K562 (cell line): ENCODE measurements at regions not wholly inside any gene's neighbourhood (a gene's known extent, or its start where the extent isn't known, plus 50 kb on each side); places are given as distances from the start of the nearest gene placed in this dataset.

Source experiments
- ATAC-seq: fragments of 200-7000 bp; cut with Tn5 transposase; 3 replicates; pipeline ENCODE4 v1.9.1; 2020; ENCODE audit warnings: moderate library complexity
- BruUV-seq: library from RNA; stranded (reverse); fragments of 400-500 nt; replicated peaks from 2 replicates; lab custom pipeline; 2021; lab: Mats Ljungman, UMichigan
- CTCF ChIA-PET: fragments of 300-600 bp; formaldehyde crosslinking; extraction: SDS; loops from one replicate; lab custom pipeline; 2021; ENCODE audit warnings: low intra/inter-chr PET ratio; lab: Yijun Ruan, JAX
- POLR2A ChIA-PET: fragments of 300-600, 350-650 bp; sonication (Branson Sonifier 250); formaldehyde crosslinking; extraction: SDS; loops from one replicate; lab custom pipeline; 2021; ENCODE audit warnings: antibody characterized with exemption, inconsistent platforms; lab: Yijun Ruan, JAX
- DNase-seq, 4 experiments: peaks; one replicate each; pipeline versions ENCODE4 v3.0.0 to v3.0.0-alpha.2; 2011 to 2018; ENCODE audit warnings: low spot score in 3 of 4, mixed read lengths in 3 of 4; ENCODE audit errors: extremely low read depth in 1 of 4
- FAIRE-seq: peaks from 2 replicates; lab custom pipeline; 2011; peaks lifted over from hg19 to GRCh38; lab: Jason Lieb, UNC
- H2AFZ ChIP-seq: 2 replicates; pipeline ENCODE4 v1.6.0; 2011; ENCODE audit warnings: low read depth, low read length, control low read depth, inconsistent platforms
- H3K27ac ChIP-seq: fragments of 200-600 bp; 3 replicates; pipeline ENCODE4 v1.8.0; 2011; ENCODE audit warnings: low read depth, mild to moderate bottlenecking, control low read depth, inconsistent platforms, low read length, moderate library complexity, mixed read lengths; ENCODE audit errors: extremely low read depth
- H3K27me3 ChIP-seq, 2 experiments: fragments of 300-600 bp in 1 of 2; 2 replicates in 1 of 2; 3 replicates in 1 of 2; pipeline versions ENCODE4 v1.6.0 to v1.8.0; 2011; ENCODE audit warnings: inconsistent platforms in 2 of 2, low read length in 2 of 2, mild to moderate bottlenecking in 1 of 2, mixed read lengths in 1 of 2, moderate library complexity in 1 of 2; ENCODE audit not compliant: control insufficient read depth in 2 of 2, insufficient read depth in 2 of 2
- H3K36me3 ChIP-seq: fragments of 300-600 bp; 3 replicates; pipeline ENCODE4 v1.8.0; 2011; ENCODE audit warnings: mild to moderate bottlenecking, low read length, inconsistent platforms; ENCODE audit not compliant: control insufficient read depth, insufficient read depth
- H3K4me1 ChIP-seq, 2 experiments: fragments of 200-600 bp in 1 of 2; replicated peaks in 1 of 2; 2 replicates in 1 of 2; 3 replicates in 1 of 2; pipeline versions ENCODE4 v1.5.1 to v1.8.0; 2011; ENCODE audit warnings: inconsistent platforms in 2 of 2, low read length in 2 of 2, mild to moderate bottlenecking in 1 of 2, mixed read lengths in 1 of 2, moderate library complexity in 1 of 2; ENCODE audit not compliant: control insufficient read depth in 2 of 2, insufficient read depth in 2 of 2
- H3K4me2 ChIP-seq: 2 replicates; pipeline ENCODE4 v1.6.1; 2011; ENCODE audit warnings: low read length, control low read depth, inconsistent platforms, mixed read lengths; ENCODE audit not compliant: insufficient read depth
- H3K4me3 ChIP-seq: fragments of 200-600 bp; sonication (generic), shearing (Covaris generic); 2 replicates; pipeline ENCODE4 v1.5.1; 2016; ENCODE audit warnings: control low read depth, inconsistent platforms
- H3K79me2 ChIP-seq: fragments of 200-600 bp; 3 replicates; pipeline ENCODE4 v1.8.0; 2011; ENCODE audit warnings: low read length, inconsistent platforms; ENCODE audit not compliant: control insufficient read depth, insufficient read depth
- H3K9ac ChIP-seq, 2 experiments: 2 replicates each; pipeline versions ENCODE4 v1.6.0 to v1.6.1; 2011; ENCODE audit warnings: low read depth in 2 of 2, low read length in 2 of 2, control low read depth in 1 of 2, inconsistent platforms in 1 of 2, mild to moderate bottlenecking in 1 of 2, mixed read lengths in 1 of 2; ENCODE audit not compliant: insufficient read depth in 1 of 2
- H3K9me1 ChIP-seq: one replicate; pipeline ENCODE4 v1.6.0; 2011; ENCODE audit warnings: inconsistent platforms, mild to moderate bottlenecking, low read length, moderate library complexity; ENCODE audit not compliant: control insufficient read depth, insufficient read depth
- H3K9me3 ChIP-seq: replicated peaks from 2 replicates; pipeline ENCODE4 v1.5.1; 2011; ENCODE audit warnings: low read depth, low read length, inconsistent platforms; ENCODE audit not compliant: control insufficient read depth, insufficient read depth
- H4K20me1 ChIP-seq: replicated peaks from 2 replicates; pipeline ENCODE4 v1.6.1; 2011; ENCODE audit warnings: low read length, inconsistent platforms, mixed read lengths; ENCODE audit not compliant: control insufficient read depth, insufficient read depth
- ASH1L ChIP-seq: fragments of 450-650 bp; IDR thresholded peaks from 2 replicates; pipeline ENCODE4 v1.6.1; 2018; ENCODE audit warnings: borderline replicate concordance, mild to moderate bottlenecking, low read depth; ENCODE audit not compliant: partially characterized antibody
- EP300 ChIP-seq: IDR thresholded peaks from 2 replicates; pipeline ENCODE4 v1.6.1; 2012; ENCODE audit warnings: low read length, improper control_type of control experiment
- GTF2A2 ChIP-seq: IDR thresholded peaks from 2 replicates; pipeline ENCODE4 v1.6.1; 2016; ENCODE audit warnings: mild to moderate bottlenecking, missing genetic modification characterization, missing compliant biosample characterization
- LCOR ChIP-seq: sonication (generic); formaldehyde crosslinking; IDR thresholded peaks from 2 replicates; pipeline ENCODE4 v1.8.0; 2022; ENCODE audit warnings: mild to moderate bottlenecking, missing genetic modification reagents
- NFIC ChIP-seq: fragments of 450-650 bp; IDR thresholded peaks from 2 replicates; pipeline ENCODE4 v1.6.1; 2017; ENCODE audit warnings: mild to moderate bottlenecking, inconsistent platforms
- NFYB ChIP-seq: IDR thresholded peaks from 2 replicates; pipeline ENCODE4 v1.6.1; 2011; ENCODE audit warnings: mild to moderate bottlenecking, moderate library complexity; ENCODE audit not compliant: insufficient read length; ENCODE audit errors: extremely low read depth
- RFX7 ChIP-seq: fragments of 250-450 bp; sonication (Bioruptor Pico); IDR thresholded peaks from 2 replicates; pipeline ENCODE4 v1.5.1; 2021; ENCODE audit warnings: mild to moderate bottlenecking
- TCF3 ChIP-seq: sonication (generic); formaldehyde crosslinking; IDR thresholded peaks from 2 replicates; pipeline ENCODE4 v1.4.0; 2020; ENCODE audit warnings: mild to moderate bottlenecking, missing genetic modification reagents
- ZKSCAN1 ChIP-seq: fragments of 150-350 bp; IDR thresholded peaks from 2 replicates; pipeline ENCODE4 v1.6.1; 2016; ENCODE audit warnings: low read depth, low read length
- ZNF695 ChIP-seq: fragments of 450-650 bp; formaldehyde crosslinking; IDR thresholded peaks from 2 replicates; pipeline ENCODE4 v1.4.0; 2020; ENCODE audit warnings: mild to moderate bottlenecking, moderate library complexity
- WGBS: fragments of 100-300 bp; shearing (Covaris generic); methylation state at CpG from one replicate; pipeline ENCODE4 v1.1.6; 2016; ENCODE audit warnings: low coverage, mixed read lengths; ENCODE audit not compliant: insufficient coverage; ENCODE audit errors: missing lambda C conversion rate; 5-methylcytosine and 5-hydroxymethylcytosine counted together
- in situ Hi-C: fragments of 300-500 bp; cut with MboI; formaldehyde crosslinking; loops from 4 replicates; pipeline ENCODE4 v1.15.0; 2018; ENCODE audit warnings: inconsistent platforms, mixed read lengths
- intact Hi-C: fragments of 100-400 bp; cut with micrococcal nuclease; formaldehyde crosslinking; loops from 2 replicates; pipeline ENCODE4 v1.14.2; 2022
- TF ChIP-seq, protein P1 (sequence below): fragments of 150-350 bp; conservative IDR thresholded peaks from 2 replicates; pipeline ENCODE4 v1.6.1; 2014; ENCODE audit warnings: low read length
- TF ChIP-seq, protein P2 (sequence below): fragments of 450-650 bp; IDR thresholded peaks from 2 replicates; pipeline ENCODE4 v1.6.1; 2016; ENCODE audit warnings: mild to moderate bottlenecking
- TF ChIP-seq, protein P3 (sequence below): fragments of 450-650 bp; IDR thresholded peaks from 2 replicates; pipeline ENCODE4 v1.6.1; 2017; ENCODE audit warnings: mild to moderate bottlenecking, moderate library complexity
- TF ChIP-seq, protein P4 (sequence below): fragments of 450-650 bp; formaldehyde crosslinking; conservative IDR thresholded peaks from 2 replicates; pipeline ENCODE4 v1.4.0; 2022; ENCODE audit warnings: mild to moderate bottlenecking, missing genetic modification characterization
- TF ChIP-seq, protein P5 (sequence below): IDR thresholded peaks from 2 replicates; pipeline ENCODE4 v1.6.1; 2016; ENCODE audit warnings: missing genetic modification characterization, missing compliant biosample characterization

DNA sequence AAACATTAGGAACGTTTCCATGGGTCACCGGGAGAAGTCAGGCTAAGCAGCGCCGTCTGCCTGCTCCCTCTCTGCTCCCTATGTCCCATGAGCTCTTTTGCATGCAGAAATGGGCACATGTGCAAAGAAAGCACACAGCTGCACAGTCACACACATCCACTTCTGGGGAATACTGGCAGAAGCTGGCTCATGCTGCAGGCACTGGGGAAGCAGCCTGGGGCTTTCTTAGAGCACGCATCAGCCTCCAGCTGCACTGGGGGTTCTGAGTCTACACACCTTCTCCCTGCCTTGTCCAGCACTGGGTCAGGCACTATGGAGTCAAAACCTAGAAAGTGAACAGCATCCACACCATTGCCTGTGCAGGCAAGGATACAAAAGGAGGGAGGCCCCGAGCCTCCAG, 76.1 kb upstream of the FOXQ1 start:
- CTCF ChIA-PET: no interaction called here
- Histone ChIP-seq H3K4me3 (no peak overlapping the region), H3K9ac (no peak overlapping the region), H3K79me2 (no peaks in the 10 kb centered on the region), H3K27me3 (peaks cover 10 to 52% of the 10 kb centered on the region in 2 experiments; a peak in 3 of 5 replicates), H3K9me1 (no peaks in the 10 kb centered on the region), H3K9me3 (no peaks in the 10 kb centered on the region), H3K4me2 (no peak overlapping the region), H3K4me1 (no peaks in the 10 kb centered on the region), H2AFZ (no peak overlapping the region), H4K20me1 (0 out of 2 replicates have a peak, but pooled peaks cover 3% of the 10 kb centered on the region), H3K36me3 (no peaks in the 10 kb centered on the region), H3K27ac (no peak overlapping the region)
- ATAC-seq (no peak), FAIRE-seq (no peak), DNase-seq (no peak)
- POLR2A ChIA-PET: interaction anchor here (0.6 kb wide), 1 partner anchor 731 kb away, joined by 3 read pairs; no protein-coding TSS in a partner anchor
- under 1% methylated on average over 6 of the region's 6 CpGs for WGBS
- BruUV-seq: no TSS peak
- intact Hi-C loops (no loop called here), in situ Hi-C loops (no loop called here)
- TF ChIP-seq, protein P1, sequence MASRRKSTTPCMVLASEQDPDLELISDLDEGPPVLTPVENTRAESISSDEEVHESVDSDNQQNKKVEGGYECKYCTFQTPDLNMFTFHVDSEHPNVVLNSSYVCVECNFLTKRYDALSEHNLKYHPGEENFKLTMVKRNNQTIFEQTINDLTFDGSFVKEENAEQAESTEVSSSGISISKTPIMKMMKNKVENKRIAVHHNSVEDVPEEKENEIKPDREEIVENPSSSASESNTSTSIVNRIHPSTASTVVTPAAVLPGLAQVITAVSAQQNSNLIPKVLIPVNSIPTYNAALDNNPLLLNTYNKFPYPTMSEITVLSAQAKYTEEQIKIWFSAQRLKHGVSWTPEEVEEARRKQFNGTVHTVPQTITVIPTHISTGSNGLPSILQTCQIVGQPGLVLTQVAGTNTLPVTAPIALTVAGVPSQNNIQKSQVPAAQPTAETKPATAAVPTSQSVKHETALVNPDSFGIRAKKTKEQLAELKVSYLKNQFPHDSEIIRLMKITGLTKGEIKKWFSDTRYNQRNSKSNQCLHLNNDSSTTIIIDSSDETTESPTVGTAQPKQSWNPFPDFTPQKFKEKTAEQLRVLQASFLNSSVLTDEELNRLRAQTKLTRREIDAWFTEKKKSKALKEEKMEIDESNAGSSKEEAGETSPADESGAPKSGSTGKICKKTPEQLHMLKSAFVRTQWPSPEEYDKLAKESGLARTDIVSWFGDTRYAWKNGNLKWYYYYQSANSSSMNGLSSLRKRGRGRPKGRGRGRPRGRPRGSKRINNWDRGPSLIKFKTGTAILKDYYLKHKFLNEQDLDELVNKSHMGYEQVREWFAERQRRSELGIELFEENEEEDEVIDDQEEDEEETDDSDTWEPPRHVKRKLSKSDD: no peak
- TF ChIP-seq RFX7 (CRISPR knock-in tag): no peak
- no peak for TF ChIP-seq LCOR (CRISPR knock-in tag)
- TF ChIP-seq TCF3 (CRISPR knock-in tag): no peak
- no peak for TF ChIP-seq ZNF695
- no peak for TF ChIP-seq EP300
- no peak for TF ChIP-seq NFYB
- no peak for TF ChIP-seq ASH1L
- TF ChIP-seq, protein P2, sequence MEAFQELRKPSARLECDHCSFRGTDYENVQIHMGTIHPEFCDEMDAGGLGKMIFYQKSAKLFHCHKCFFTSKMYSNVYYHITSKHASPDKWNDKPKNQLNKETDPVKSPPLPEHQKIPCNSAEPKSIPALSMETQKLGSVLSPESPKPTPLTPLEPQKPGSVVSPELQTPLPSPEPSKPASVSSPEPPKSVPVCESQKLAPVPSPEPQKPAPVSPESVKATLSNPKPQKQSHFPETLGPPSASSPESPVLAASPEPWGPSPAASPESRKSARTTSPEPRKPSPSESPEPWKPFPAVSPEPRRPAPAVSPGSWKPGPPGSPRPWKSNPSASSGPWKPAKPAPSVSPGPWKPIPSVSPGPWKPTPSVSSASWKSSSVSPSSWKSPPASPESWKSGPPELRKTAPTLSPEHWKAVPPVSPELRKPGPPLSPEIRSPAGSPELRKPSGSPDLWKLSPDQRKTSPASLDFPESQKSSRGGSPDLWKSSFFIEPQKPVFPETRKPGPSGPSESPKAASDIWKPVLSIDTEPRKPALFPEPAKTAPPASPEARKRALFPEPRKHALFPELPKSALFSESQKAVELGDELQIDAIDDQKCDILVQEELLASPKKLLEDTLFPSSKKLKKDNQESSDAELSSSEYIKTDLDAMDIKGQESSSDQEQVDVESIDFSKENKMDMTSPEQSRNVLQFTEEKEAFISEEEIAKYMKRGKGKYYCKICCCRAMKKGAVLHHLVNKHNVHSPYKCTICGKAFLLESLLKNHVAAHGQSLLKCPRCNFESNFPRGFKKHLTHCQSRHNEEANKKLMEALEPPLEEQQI: no peak
- TF ChIP-seq ZKSCAN1: no peak
- TF ChIP-seq NFIC: no peak
- no peak for TF ChIP-seq GTF2A2 (tag)
- TF ChIP-seq, protein P3, sequence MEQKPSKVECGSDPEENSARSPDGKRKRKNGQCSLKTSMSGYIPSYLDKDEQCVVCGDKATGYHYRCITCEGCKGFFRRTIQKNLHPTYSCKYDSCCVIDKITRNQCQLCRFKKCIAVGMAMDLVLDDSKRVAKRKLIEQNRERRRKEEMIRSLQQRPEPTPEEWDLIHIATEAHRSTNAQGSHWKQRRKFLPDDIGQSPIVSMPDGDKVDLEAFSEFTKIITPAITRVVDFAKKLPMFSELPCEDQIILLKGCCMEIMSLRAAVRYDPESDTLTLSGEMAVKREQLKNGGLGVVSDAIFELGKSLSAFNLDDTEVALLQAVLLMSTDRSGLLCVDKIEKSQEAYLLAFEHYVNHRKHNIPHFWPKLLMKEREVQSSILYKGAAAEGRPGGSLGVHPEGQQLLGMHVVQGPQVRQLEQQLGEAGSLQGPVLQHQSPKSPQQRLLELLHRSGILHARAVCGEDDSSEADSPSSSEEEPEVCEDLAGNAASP: no peak
- TF ChIP-seq, protein P4, sequence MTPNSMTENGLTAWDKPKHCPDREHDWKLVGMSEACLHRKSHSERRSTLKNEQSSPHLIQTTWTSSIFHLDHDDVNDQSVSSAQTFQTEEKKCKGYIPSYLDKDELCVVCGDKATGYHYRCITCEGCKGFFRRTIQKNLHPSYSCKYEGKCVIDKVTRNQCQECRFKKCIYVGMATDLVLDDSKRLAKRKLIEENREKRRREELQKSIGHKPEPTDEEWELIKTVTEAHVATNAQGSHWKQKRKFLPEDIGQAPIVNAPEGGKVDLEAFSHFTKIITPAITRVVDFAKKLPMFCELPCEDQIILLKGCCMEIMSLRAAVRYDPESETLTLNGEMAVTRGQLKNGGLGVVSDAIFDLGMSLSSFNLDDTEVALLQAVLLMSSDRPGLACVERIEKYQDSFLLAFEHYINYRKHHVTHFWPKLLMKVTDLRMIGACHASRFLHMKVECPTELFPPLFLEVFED: no peak
- TF ChIP-seq, protein P5, sequence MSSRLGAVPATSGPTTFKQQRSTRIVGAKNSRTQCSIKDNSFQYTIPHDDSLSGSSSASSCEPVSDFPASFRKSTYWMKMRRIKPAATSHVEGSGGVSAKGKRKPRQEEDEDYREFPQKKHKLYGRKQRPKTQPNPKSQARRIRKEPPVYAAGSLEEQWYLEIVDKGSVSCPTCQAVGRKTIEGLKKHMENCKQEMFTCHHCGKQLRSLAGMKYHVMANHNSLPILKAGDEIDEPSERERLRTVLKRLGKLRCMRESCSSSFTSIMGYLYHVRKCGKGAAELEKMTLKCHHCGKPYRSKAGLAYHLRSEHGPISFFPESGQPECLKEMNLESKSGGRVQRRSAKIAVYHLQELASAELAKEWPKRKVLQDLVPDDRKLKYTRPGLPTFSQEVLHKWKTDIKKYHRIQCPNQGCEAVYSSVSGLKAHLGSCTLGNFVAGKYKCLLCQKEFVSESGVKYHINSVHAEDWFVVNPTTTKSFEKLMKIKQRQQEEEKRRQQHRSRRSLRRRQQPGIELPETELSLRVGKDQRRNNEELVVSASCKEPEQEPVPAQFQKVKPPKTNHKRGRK (tag): no peak
